ENCODE measurements at regions not wholly inside any gene's neighbourhood (a gene's known extent, or its start where the extent isn't known, plus 50 kb on each side); places are given as distances from the start of the nearest gene placed in this dataset.

DNA sequence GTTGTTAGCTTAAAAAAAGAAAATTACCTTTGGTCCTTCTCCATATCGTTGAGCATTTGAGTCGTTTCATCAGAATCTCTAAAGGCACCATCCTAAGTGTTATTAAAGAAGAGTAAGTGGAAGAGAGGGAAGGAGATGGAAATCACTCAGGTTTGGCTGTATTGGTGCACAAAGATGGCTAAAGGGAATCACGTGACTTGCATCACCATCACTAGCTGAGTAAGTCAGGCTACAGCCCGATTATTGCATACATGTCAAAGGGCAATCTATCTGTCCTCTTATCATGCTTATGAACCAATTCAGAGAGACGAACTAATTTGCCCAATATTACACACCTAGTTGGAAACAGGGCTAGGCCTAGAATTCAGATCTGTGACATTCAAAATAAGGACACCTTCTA lies 137.6 kb downstream of the CMPK2 start:
- TF ChIP-seq CTCF (IDR thresholded peaks at IDR 0.05 in 2 of 3, conservative IDR thresholded peaks at IDR 0.05 in 1 of 3; ENCODE audit: borderline replicate concordance in 1 of 3, insufficient read depth in 1 of 3, low read depth in 2 of 3, low read length in 2 of 3) (no peak), POLR2A (IDR thresholded peaks at IDR 0.05; ENCODE audit: borderline replicate concordance, extremely low read depth, insufficient read depth, insufficient read length) (no peak), SP1 (IDR thresholded peaks at IDR 0.05; ENCODE audit: low read depth) (no peak), TCF7L2 (IDR thresholded peaks at IDR 0.05; ENCODE audit: borderline replicate concordance, extremely low read depth, insufficient read depth, insufficient read length) (no peak), EZH2 (IDR thresholded peaks at IDR 0.05) (no peak), SIN3A (IDR thresholded peaks at IDR 0.05; ENCODE audit: low read depth) (no peak), YY1 (IDR thresholded peaks at IDR 0.05; ENCODE audit: extremely low read depth, insufficient replicate concordance, low read depth, low read length) (no peak), REST (IDR thresholded peaks at IDR 0.05; ENCODE audit: low read depth) (no peak), POLR2AphosphoS5 (IDR thresholded peaks at IDR 0.05; ENCODE audit: low read depth, low read length) (no peak)
- TF ChIP-seq, protein P1, sequence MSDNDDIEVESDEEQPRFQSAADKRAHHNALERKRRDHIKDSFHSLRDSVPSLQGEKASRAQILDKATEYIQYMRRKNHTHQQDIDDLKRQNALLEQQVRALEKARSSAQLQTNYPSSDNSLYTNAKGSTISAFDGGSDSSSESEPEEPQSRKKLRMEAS (IDR thresholded peaks at IDR 0.05): no peak

All from HCT116 (cell line).